ENCODE measurements at regions not wholly inside any gene's neighbourhood (a gene's known extent, or its start where the extent isn't known, plus 50 kb on each side); places are given as distances from the start of the nearest gene placed in this dataset.

- H3K27ac ChIP-seq = no peak overlapping the region
- ATAC-seq = no peak
Measured at GRCh38 chr13:47288546-47288945, 391.7 kb upstream of the HTR2A start.

GRCh38 chr13:47287291-47287751 is 390.5 kb upstream of the HTR2A start:
- intact Hi-C loops (cut with DNase I) = no loop called here

More at GRCh38 chr13:47288546-47288945, 391.7 kb upstream of the HTR2A start:
- Histone ChIP-seq H3K9me3 (no peaks in the 10 kb centered on the region), H3K4me3 (no peak overlapping the region), H3K27me3 (ENCODE audit: insufficient read depth in 3 of 3, low read length in 2 of 3) (no peaks in the 10 kb centered on the region), H3K4me1 (no peaks in the 10 kb centered on the region), H3K36me3 (ENCODE audit: insufficient read depth in 1 of 2, low read depth in 1 of 2) (no peaks in the 10 kb centered on the region)
- intact Hi-C loops (cut with DNase I) = no loop called here
- TF ChIP-seq CTCF (IDR thresholded peaks at IDR 0.05) = no peak
- no peak for DNase-seq
- WGBS, 3 donors = 75 to 88% (median 78%) methylated on average over 5 of the region's 5 CpGs

GRCh38 chr13:47281991-47282390 is 385.1 kb upstream of the HTR2A start:
- Histone ChIP-seq H3K4me3 (no peak overlapping the region), H3K9me3 (no peaks in the 10 kb centered on the region), H3K27ac (no peak overlapping the region), H3K4me1 (no peaks in the 10 kb centered on the region), H3K36me3 (ENCODE audit: insufficient read depth in 1 of 2, low read depth in 1 of 2) (no peaks in the 10 kb centered on the region), H3K27me3 (ENCODE audit: insufficient read depth in 3 of 3, low read length in 2 of 3) (no peaks in the 10 kb centered on the region)
- DNase-seq (no peak), ATAC-seq (no peak)
- TF ChIP-seq CTCF (IDR thresholded peaks at IDR 0.05) = no peak
- intact Hi-C loops (cut with DNase I) = no loop called here
- WGBS, 3 donors = 91 to 93% (median 92%) methylated on average over 2 of the region's 2 CpGs

More at GRCh38 chr13:47287291-47287751, 390.5 kb upstream of the HTR2A start:
- ATAC-seq (no peak), DNase-seq (no peak)
- Histone ChIP-seq H3K4me3 (no peak overlapping the region), H3K36me3 (ENCODE audit: insufficient read depth in 1 of 2, low read depth in 1 of 2) (no peaks in the 10 kb centered on the region), H3K27ac (no peak overlapping the region), H3K9me3 (no peaks in the 10 kb centered on the region), H3K27me3 (ENCODE audit: insufficient read depth in 3 of 3, low read length in 2 of 3) (no peaks in the 10 kb centered on the region), H3K4me1 (no peaks in the 10 kb centered on the region)
- 69 to 77% (median 76%) methylated on average over 1 of the region's 1 CpG for WGBS, 3 donors
- no peak for TF ChIP-seq CTCF (IDR thresholded peaks at IDR 0.05)

- Histone ChIP-seq H3K36me3 (ENCODE audit: insufficient read depth in 1 of 2, low read depth in 1 of 2) (no peaks in the 10 kb centered on the region), H3K4me3 (no peak overlapping the region), H3K27ac (no peak overlapping the region), H3K27me3 (ENCODE audit: insufficient read depth in 3 of 3, low read length in 2 of 3) (no peaks in the 10 kb centered on the region), H3K9me3 (no peaks in the 10 kb centered on the region), H3K4me1 (no peaks in the 10 kb centered on the region)
- WGBS, 3 donors = 43 to 59% (median 56%) methylated on average over 1 of the region's 1 CpG
- intact Hi-C loops (cut with DNase I) = no loop called here
- TF ChIP-seq CTCF (IDR thresholded peaks at IDR 0.05) = no peak
- DNase-seq = no peak
- ATAC-seq = no peak
Measured at GRCh38 chr13:47279920-47280319, 383.1 kb upstream of the HTR2A start.

- Histone ChIP-seq H3K27me3 (ENCODE audit: insufficient read depth in 3 of 3, low read length in 2 of 3) (no peaks in the 10 kb centered on the region), H3K9me3 (no peaks in the 10 kb centered on the region), H3K36me3 (ENCODE audit: insufficient read depth in 1 of 2, low read depth in 1 of 2) (no peaks in the 10 kb centered on the region), H3K27ac (no peak overlapping the region), H3K4me1 (no peaks in the 10 kb centered on the region), H3K4me3 (no peak overlapping the region)
- no peak for TF ChIP-seq CTCF (IDR thresholded peaks at IDR 0.05)
- intact Hi-C loops (cut with DNase I) = no loop called here
- DNase-seq = no peak
- WGBS, 3 donors = 95 to 100% (median 97%) methylated on average over 1 of the region's 1 CpG
- no peak for ATAC-seq
Measured at GRCh38 chr13:47277774-47278173, 380.9 kb upstream of the HTR2A start.

Data from psoas muscle (tissue), 7 donors.